ENCODE measurements at regions not wholly inside any gene's neighbourhood (a gene's known extent, or its start where the extent isn't known, plus 50 kb on each side); places are given as distances from the start of the nearest gene placed in this dataset.

GRCh38 chr6:93083337-93084230 lies 335.8 kb downstream of the EPHA7 start:
- no peak for DNase-seq (ENCODE audit: low read depth in 2 of 2)

- no peak for DNase-seq (ENCODE audit: low read depth in 2 of 2)
Measured at GRCh38 chr6:93081901-93082300, 337.5 kb downstream of the EPHA7 start.

- no peak for DNase-seq (ENCODE audit: low read depth in 2 of 2)
Measured at GRCh38 chr6:93079061-93079460, 340.3 kb downstream of the EPHA7 start.

GRCh38 chr6:93073811-93074210 lies 345.5 kb downstream of the EPHA7 start:
- no peak for DNase-seq (ENCODE audit: low read depth in 2 of 2)

GRCh38 chr6:93069856-93070255 lies 349.5 kb downstream of the EPHA7 start:
- DNase-seq (ENCODE audit: low read depth in 2 of 2), result no peak

- no peak for DNase-seq (ENCODE audit: low read depth in 2 of 2)
Measured at GRCh38 chr6:93059911-93060310, 359.4 kb downstream of the EPHA7 start.

- DNase-seq (ENCODE audit: low read depth in 2 of 2), result no peak
Measured at GRCh38 chr6:93057584-93057983, 361.8 kb downstream of the EPHA7 start.

- no peak for DNase-seq (ENCODE audit: low read depth in 2 of 2)
Measured at GRCh38 chr6:93048381-93048780, 371.0 kb downstream of the EPHA7 start.

- no peak for DNase-seq (ENCODE audit: low read depth in 2 of 2)
Measured at GRCh38 chr6:93047033-93047432, 372.3 kb downstream of the EPHA7 start.

GRCh38 chr6:93045156-93045555 lies 374.2 kb downstream of the EPHA7 start:
- DNase-seq (ENCODE audit: low read depth in 2 of 2), result no peak

- peak; percentile 14 to 57 for DNase-seq (ENCODE audit: low read depth in 2 of 2)
Measured at GRCh38 chr6:93040375-93040774, 379.0 kb downstream of the EPHA7 start.

GRCh38 chr6:93036835-93037234 lies 382.5 kb downstream of the EPHA7 start:
- peak in 1 of 2 donors; percentile 45 for DNase-seq (ENCODE audit: low read depth in 2 of 2)

GRCh38 chr6:93035756-93036155 lies 383.6 kb downstream of the EPHA7 start:
- no peak for DNase-seq (ENCODE audit: low read depth in 2 of 2)

- no peak for DNase-seq (ENCODE audit: low read depth in 2 of 2)
Measured at GRCh38 chr6:93021235-93021915, 398.0 kb downstream of the EPHA7 start.

GRCh38 chr6:93017626-93018025 lies 401.7 kb downstream of the EPHA7 start:
- no peak for DNase-seq (ENCODE audit: low read depth in 2 of 2)

- no peak for DNase-seq (ENCODE audit: low read depth in 2 of 2)
Measured at GRCh38 chr6:93017213-93017612, 402.1 kb downstream of the EPHA7 start.

GRCh38 chr6:93013054-93013453 lies 406.3 kb downstream of the EPHA7 start:
- DNase-seq (ENCODE audit: low read depth in 2 of 2), result no peak

- no peak for DNase-seq (ENCODE audit: low read depth in 2 of 2)
Measured at GRCh38 chr6:93008375-93008774, 411.0 kb downstream of the EPHA7 start.

GRCh38 chr6:92989656-92990055 lies 429.7 kb downstream of the EPHA7 start:
- DNase-seq (ENCODE audit: low read depth in 2 of 2), result no peak

GRCh38 chr6:92979281-92979680 lies 440.1 kb downstream of the EPHA7 start:
- DNase-seq (ENCODE audit: low read depth in 2 of 2), result no peak

- no peak for DNase-seq (ENCODE audit: low read depth in 2 of 2)
Measured at GRCh38 chr6:92977018-92977417, 442.3 kb downstream of the EPHA7 start.

GRCh38 chr6:92967362-92967761 lies 452.0 kb downstream of the EPHA7 start:
- DNase-seq (ENCODE audit: low read depth in 2 of 2), result no peak

- no peak for DNase-seq (ENCODE audit: low read depth in 2 of 2)
Measured at GRCh38 chr6:92962846-92963245, 456.5 kb downstream of the EPHA7 start.
